ENCODE measurements at regions not wholly inside any gene's neighbourhood (a gene's known extent, or its start where the extent isn't known, plus 50 kb on each side); places are given as distances from the start of the nearest gene placed in this dataset.

GRCh38 chr7:115300231-115300870 is 378.5 kb downstream of the MDFIC start:
- Histone ChIP-seq H3K27me3 (peaks cover 5% of the 10 kb centered on the region), H2AFZ (replicated peaks) (no peak overlapping the region), H4K20me1 (ENCODE audit: low read depth) (no peaks in the 10 kb centered on the region), H3F3A (ENCODE audit: low read depth) (no peaks in the 10 kb centered on the region), H3K4me1 (peaks cover 5% of the 10 kb centered on the region), H3K4me3 (no peak overlapping the region), H3K9me3 (ENCODE audit: low read depth) (no peaks in the 10 kb centered on the region), H3K9ac (no peak overlapping the region), H3K79me2 (ENCODE audit: low read depth) (no peaks in the 10 kb centered on the region), H3K36me3 (no peaks in the 10 kb centered on the region), H3K27ac (no peak overlapping the region), H3K4me2 (no peak overlapping the region)
- Mint-ChIP-seq H3K36me3 (no peaks in the 10 kb centered on the region), H3K27ac (no peak overlapping the region), H3K27me3 (ENCODE audit: insufficient read depth, low read depth) (peaks cover 3% of the 10 kb centered on the region), H3K4me3 (no peak overlapping the region), H3K9me3 (no peaks in the 10 kb centered on the region), H3K4me1 (no peaks in the 10 kb centered on the region)
- no peak for DNase-seq (ENCODE audit: low spot score)
- TF ChIP-seq EZH2phosphoT487 (IDR thresholded peaks at IDR 0.05) (no peak), EZH2 (IDR thresholded peaks at IDR 0.05) (no peak), CTCF (IDR thresholded peaks at IDR 0.05) (no peak)

- H3K27me3 ChIP-seq, result peaks cover 5% of the 10 kb centered on the region
- Mint-ChIP-seq H3K4me1 (no peaks in the 10 kb centered on the region), H3K27ac (no peak overlapping the region), H3K9me3 (no peaks in the 10 kb centered on the region), H3K36me3 (no peaks in the 10 kb centered on the region), H3K27me3 (ENCODE audit: insufficient read depth, low read depth) (peaks cover 3% of the 10 kb centered on the region), H3K4me3 (no peak overlapping the region)
- H3K4me1 ChIP-seq, result peaks cover 5% of the 10 kb centered on the region
- H3K79me2 ChIP-seq (ENCODE audit: low read depth), result no peaks in the 10 kb centered on the region
- DNase-seq (ENCODE audit: low spot score), result no peak
- TF ChIP-seq EZH2phosphoT487 (IDR thresholded peaks at IDR 0.05), result no peak
- no peak for TF ChIP-seq CTCF (IDR thresholded peaks at IDR 0.05)
- no peak for TF ChIP-seq EZH2 (IDR thresholded peaks at IDR 0.05)
- H3F3A ChIP-seq (ENCODE audit: low read depth), result no peaks in the 10 kb centered on the region
- H3K9ac ChIP-seq, result no peak overlapping the region
- no peak overlapping the region for H3K27ac ChIP-seq
- no peak overlapping the region for H3K4me3 ChIP-seq
- H3K4me2 ChIP-seq, result no peak overlapping the region
- no peaks in the 10 kb centered on the region for H3K9me3 ChIP-seq (ENCODE audit: low read depth)
- no peaks in the 10 kb centered on the region for H4K20me1 ChIP-seq (ENCODE audit: low read depth)
- H3K36me3 ChIP-seq, result no peaks in the 10 kb centered on the region
- no peak overlapping the region for H2AFZ ChIP-seq (replicated peaks)
Observed at GRCh38 chr7:115299397-115300037, 377.6 kb downstream of the MDFIC start.

GRCh38 chr7:115297656-115298055 is 375.8 kb downstream of the MDFIC start:
- no peak overlapping the region for H3K4me3 Mint-ChIP-seq
- Histone ChIP-seq H3K4me2 (no peak overlapping the region), H3K27me3 (peaks cover 5% of the 10 kb centered on the region), H3K9me3 (ENCODE audit: low read depth) (no peaks in the 10 kb centered on the region), H3K4me1 (peaks cover 5% of the 10 kb centered on the region), H3K36me3 (no peaks in the 10 kb centered on the region), H3K4me3 (no peak overlapping the region), H3K27ac (no peak overlapping the region), H3K9ac (no peak overlapping the region), H2AFZ (replicated peaks) (no peak overlapping the region), H4K20me1 (ENCODE audit: low read depth) (no peaks in the 10 kb centered on the region), H3F3A (ENCODE audit: low read depth) (no peaks in the 10 kb centered on the region), H3K79me2 (ENCODE audit: low read depth) (no peaks in the 10 kb centered on the region)
- TF ChIP-seq CTCF (IDR thresholded peaks at IDR 0.05) (no peak), EZH2 (IDR thresholded peaks at IDR 0.05) (no peak), EZH2phosphoT487 (IDR thresholded peaks at IDR 0.05) (no peak)
- no peak for DNase-seq (ENCODE audit: low spot score)
- H3K4me1 Mint-ChIP-seq, result no peaks in the 10 kb centered on the region
- H3K27ac Mint-ChIP-seq, result no peak overlapping the region
- H3K36me3 Mint-ChIP-seq, result no peaks in the 10 kb centered on the region
- no peaks in the 10 kb centered on the region for H3K9me3 Mint-ChIP-seq
- peaks cover 3% of the 10 kb centered on the region for H3K27me3 Mint-ChIP-seq (ENCODE audit: insufficient read depth, low read depth)
